Erythroblast (primary cell): ENCODE measurements at regions not wholly inside any gene's neighbourhood (a gene's known extent, or its start where the extent isn't known, plus 50 kb on each side); places are given as distances from the start of the nearest gene placed in this dataset.

Source experiments
- GATA1 ChIP-seq: IDR thresholded peaks from 2 replicates; pipeline ENCODE4 v1.6.1; 2011; ENCODE audit warnings: low read depth, mild to moderate bottlenecking, control low read depth, low read length, moderate library complexity
- POLR2A ChIP-seq: IDR thresholded peaks from 2 replicates; pipeline ENCODE4 v1.6.1; 2011; ENCODE audit warnings: mild to moderate bottlenecking, low read length

DNA sequence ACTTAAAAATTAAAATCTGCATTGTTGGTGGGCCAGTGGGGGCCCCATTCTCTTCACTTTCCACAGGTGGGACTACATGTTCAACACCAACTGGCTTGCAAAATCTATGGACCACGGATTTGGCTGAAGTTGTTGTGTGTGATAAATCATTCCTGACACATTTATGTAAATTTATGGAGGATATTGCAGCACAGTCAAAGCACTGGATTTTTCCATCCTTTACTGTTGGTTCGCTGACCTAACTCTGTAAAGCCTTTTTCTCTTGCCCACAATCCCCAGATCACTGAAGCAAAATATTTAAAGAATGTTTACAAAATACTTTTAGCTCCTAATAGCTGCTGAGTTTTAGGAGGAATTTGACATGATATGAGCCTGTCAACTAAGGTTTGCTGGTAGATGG is 219.7 kb upstream of the PRICKLE1 start:
- TF ChIP-seq POLR2A, result no peak
- TF ChIP-seq GATA1, result no peak
